SU-DHL-6 (cell line): ENCODE measurements at regions not wholly inside any gene's neighbourhood (a gene's known extent, or its start where the extent isn't known, plus 50 kb on each side); places are given as distances from the start of the nearest gene placed in this dataset.

Experiments
- H2AFZ ChIP-seq: fragments of 200-600 bp; sonication (generic); 2 replicates; pipeline ENCODE4 v1.6.1; 2014; ENCODE audit warnings: low read depth, mild to moderate bottlenecking, moderate library complexity, mixed read lengths, antibody characterized with exemption, low read length; ENCODE audit not compliant: severe bottlenecking
- H3F3A ChIP-seq: fragments of 200-600 bp; shearing (Covaris generic); 2 replicates; pipeline ENCODE4 v1.6.0; 2016; ENCODE audit warnings: antibody characterized with exemption, mild to moderate bottlenecking; ENCODE audit not compliant: insufficient read depth
- H3K27ac ChIP-seq: fragments of 200-600 bp; sonication (generic); 2 replicates; pipeline ENCODE4 v1.5.1; 2016; ENCODE audit warnings: low read depth, mild to moderate bottlenecking, low read length, moderate library complexity, mixed read lengths
- H3K27me3 ChIP-seq: fragments of 200-600 bp; sonication (generic), shearing (Covaris generic); 2 replicates; pipeline ENCODE4 v1.6.0; 2014; ENCODE audit warnings: mild to moderate bottlenecking, low read length
- H3K36me3 ChIP-seq: fragments of 200-600 bp; sonication (generic); 2 replicates; pipeline ENCODE4 v1.6.1; 2014; ENCODE audit warnings: mild to moderate bottlenecking, low read length, mixed read lengths
- H3K4me2 ChIP-seq: fragments of 300-600, 200-600 bp; shearing (Covaris generic), sonication (generic); 2 replicates; pipeline ENCODE4 v1.6.0; 2014; ENCODE audit warnings: low read length, low read depth, mild to moderate bottlenecking; ENCODE audit not compliant: poor library complexity, severe bottlenecking
- H3K4me3 ChIP-seq: fragments of 200-600 bp; sonication (generic); 2 replicates; pipeline ENCODE4 v1.5.1; 2014; ENCODE audit warnings: antibody characterized with exemption, low read length, mild to moderate bottlenecking, mixed read lengths; ENCODE audit not compliant: insufficient read depth, poor library complexity, severe bottlenecking
- H3K79me2 ChIP-seq: fragments of 200-600 bp; sonication (generic); 2 replicates; pipeline ENCODE4 v1.6.1; 2014; ENCODE audit warnings: mild to moderate bottlenecking, low read length, moderate library complexity; ENCODE audit not compliant: insufficient read depth
- H3K9ac ChIP-seq: fragments of 200-600 bp; sonication (generic); 2 replicates; pipeline ENCODE4 v1.7.0; 2014; ENCODE audit warnings: mild to moderate bottlenecking, low read length
- H3K9me2 ChIP-seq: fragments of 200-600 bp; sonication (generic); replicated peaks from 2 replicates; pipeline ENCODE4 v1.6.1; 2014; ENCODE audit warnings: low read length; ENCODE audit not compliant: insufficient read depth
- H3K9me3 ChIP-seq: fragments of 200-600 bp; sonication (generic); 2 replicates; pipeline ENCODE4 v1.6.1; 2014; ENCODE audit warnings: low read length, mixed read lengths; ENCODE audit not compliant: insufficient read depth
- H4K20me1 ChIP-seq: fragments of 200-600 bp; sonication (generic); 2 replicates; pipeline ENCODE4 v1.6.1; 2014; ENCODE audit warnings: low read depth, mild to moderate bottlenecking, antibody characterized with exemption, low read length, moderate library complexity, mixed read lengths
- CTCF ChIP-seq: fragments of 200-600 bp; sonication (generic); IDR thresholded peaks from one replicate; pipeline ENCODE4 v1.5.1; 2017; ENCODE audit warnings: antibody characterized with exemption, mild to moderate bottlenecking, low read length, moderate library complexity; ENCODE audit not compliant: insufficient read depth, poor library complexity, severe bottlenecking
- EZH2phosphoT487 ChIP-seq: fragments of 200-600 bp; sonication (generic), shearing (Covaris generic); conservative IDR thresholded peaks from 2 replicates; pipeline ENCODE4 v1.6.1; 2018; ENCODE audit warnings: mild to moderate bottlenecking, antibody characterized with exemption, low read length, moderate library complexity, mixed read lengths

GRCh38 chrX:5640071-5640470 lies 588.6 kb downstream of the NLGN4X start:
- H3K9me3 ChIP-seq: no peaks in the 10 kb centered on the region
- no peaks in the 10 kb centered on the region for H3K9me2 ChIP-seq
- H3K27me3 ChIP-seq: no peaks in the 10 kb centered on the region
- no peaks in the 10 kb centered on the region for H3K36me3 ChIP-seq
- no peak overlapping the region for H3K27ac ChIP-seq
- TF ChIP-seq CTCF: no peak
- TF ChIP-seq EZH2phosphoT487: no peak
- no peaks in the 10 kb centered on the region for H3F3A ChIP-seq
- H4K20me1 ChIP-seq: no peaks in the 10 kb centered on the region
- H3K79me2 ChIP-seq: no peaks in the 10 kb centered on the region
- H3K4me2 ChIP-seq: no peak overlapping the region
- no peak overlapping the region for H3K4me3 ChIP-seq
- no peak overlapping the region for H3K9ac ChIP-seq
- H2AFZ ChIP-seq: no peak overlapping the region

- Histone ChIP-seq H3K36me3 (no peaks in the 10 kb centered on the region), H3K27ac (no peak overlapping the region), H2AFZ (no peak overlapping the region), H3K79me2 (no peaks in the 10 kb centered on the region), H3K9me2 (no peaks in the 10 kb centered on the region), H3K27me3 (no peaks in the 10 kb centered on the region), H3F3A (no peaks in the 10 kb centered on the region), H3K9me3 (no peaks in the 10 kb centered on the region), H3K9ac (no peak overlapping the region), H4K20me1 (no peaks in the 10 kb centered on the region), H3K4me2 (no peak overlapping the region), H3K4me3 (no peak overlapping the region)
- no peak for TF ChIP-seq EZH2phosphoT487
- TF ChIP-seq CTCF: no peak
These were observed 590.1 kb downstream of the NLGN4X start for GRCh38 chrX:5638572-5638971.

GRCh38 chrX:5632887-5633286 lies 595.8 kb downstream of the NLGN4X start:
- no peak overlapping the region for H3K4me3 ChIP-seq
- H3K79me2 ChIP-seq: no peaks in the 10 kb centered on the region
- TF ChIP-seq CTCF: no peak
- no peaks in the 10 kb centered on the region for H3K9me3 ChIP-seq
- H3K9ac ChIP-seq: no peak overlapping the region
- no peaks in the 10 kb centered on the region for H3K27me3 ChIP-seq
- no peaks in the 10 kb centered on the region for H3K36me3 ChIP-seq
- H3F3A ChIP-seq: no peaks in the 10 kb centered on the region
- no peak overlapping the region for H3K27ac ChIP-seq
- no peak overlapping the region for H3K4me2 ChIP-seq
- no peaks in the 10 kb centered on the region for H4K20me1 ChIP-seq
- H2AFZ ChIP-seq: no peak overlapping the region
- H3K9me2 ChIP-seq: no peaks in the 10 kb centered on the region
